ENCODE measurements at regions not wholly inside any gene's neighbourhood (a gene's known extent, or its start where the extent isn't known, plus 50 kb on each side); places are given as distances from the start of the nearest gene placed in this dataset.

DNA sequence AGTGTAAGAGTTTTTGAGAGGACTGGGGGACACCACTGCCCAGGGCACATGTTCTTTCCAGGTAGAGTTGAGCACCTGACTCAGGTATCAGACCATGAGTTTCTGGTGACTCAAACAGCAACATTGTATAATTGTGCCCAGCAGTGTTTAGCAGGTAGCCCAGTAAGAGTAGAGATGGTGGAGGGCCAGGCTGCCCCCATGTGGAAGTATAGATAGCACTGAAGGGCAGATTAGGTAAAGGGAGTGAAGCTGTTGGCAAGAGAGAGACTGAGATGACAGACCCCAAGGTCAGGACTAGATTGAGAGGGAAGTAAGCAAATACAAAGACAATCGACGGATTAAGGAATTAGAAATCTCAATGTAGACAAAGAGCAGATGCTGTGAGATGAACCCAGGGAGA lies 74.6 kb downstream of the TRIM42 start:
- peaks cover 15% of the 10 kb centered on the region for H3K4me1 Mint-ChIP-seq (ENCODE audit: low read depth)
- no peak for DNase-seq (ENCODE audit: low spot score)
- no peaks in the 10 kb centered on the region for H3K36me3 Mint-ChIP-seq (ENCODE audit: low read depth)
- peaks cover 32% of the 10 kb centered on the region for H3K27me3 Mint-ChIP-seq (ENCODE audit: low read depth)
- H3K9me3 Mint-ChIP-seq = no peaks in the 10 kb centered on the region
- no peak overlapping the region for H3K4me3 Mint-ChIP-seq
- no peak overlapping the region for H3K27ac Mint-ChIP-seq

DNA sequence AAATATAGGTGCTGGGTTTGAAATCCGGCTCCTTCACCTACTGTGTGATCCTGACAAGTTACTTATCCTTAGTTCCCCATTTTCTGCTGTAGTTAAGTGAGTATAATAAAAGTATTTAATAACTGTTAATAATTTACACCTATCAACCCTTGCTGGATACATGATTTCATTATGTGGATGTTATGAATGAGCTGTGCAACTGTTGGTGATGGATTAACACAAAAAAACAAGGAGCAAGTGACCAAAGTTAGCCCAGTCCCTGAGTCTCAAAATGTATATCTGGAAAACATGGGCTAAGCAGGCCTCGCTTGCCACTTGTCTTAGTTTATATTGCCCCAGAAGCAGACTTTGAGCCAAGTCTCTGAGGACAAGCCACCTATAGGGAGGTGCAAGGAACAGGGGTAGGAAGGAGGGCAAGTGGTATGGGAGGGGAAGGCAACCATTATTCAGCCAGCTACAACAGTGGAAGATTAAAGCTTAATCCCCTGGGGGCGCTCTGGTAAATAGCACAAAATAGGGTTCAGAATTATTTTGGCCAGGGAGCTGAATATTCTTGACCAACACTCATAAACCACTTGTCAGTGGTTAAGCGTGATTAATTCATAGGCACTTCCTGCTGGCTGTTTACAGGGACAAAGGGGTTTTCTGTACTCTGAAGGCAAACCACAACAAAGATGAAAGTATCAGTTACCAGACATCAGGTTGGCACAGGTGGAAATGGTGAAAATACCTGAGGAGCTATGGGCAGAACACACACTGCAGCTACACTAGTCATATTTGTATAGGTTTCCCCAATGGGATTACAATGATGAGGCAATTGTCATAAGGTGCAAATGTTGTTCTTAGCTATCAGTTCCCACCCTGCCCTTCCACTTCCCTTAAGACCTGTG lies 76.2 kb downstream of the TRIM42 start:
- no peak overlapping the region for H3K4me3 Mint-ChIP-seq
- no peaks in the 10 kb centered on the region for H3K9me3 Mint-ChIP-seq
- peaks cover 34% of the 10 kb centered on the region for H3K27me3 Mint-ChIP-seq (ENCODE audit: low read depth)
- H3K4me1 Mint-ChIP-seq (ENCODE audit: low read depth) = peaks cover 15% of the 10 kb centered on the region
- no peak for DNase-seq (ENCODE audit: low spot score)
- H3K36me3 Mint-ChIP-seq (ENCODE audit: low read depth) = no peaks in the 10 kb centered on the region
- H3K27ac Mint-ChIP-seq = no peak overlapping the region

DNA sequence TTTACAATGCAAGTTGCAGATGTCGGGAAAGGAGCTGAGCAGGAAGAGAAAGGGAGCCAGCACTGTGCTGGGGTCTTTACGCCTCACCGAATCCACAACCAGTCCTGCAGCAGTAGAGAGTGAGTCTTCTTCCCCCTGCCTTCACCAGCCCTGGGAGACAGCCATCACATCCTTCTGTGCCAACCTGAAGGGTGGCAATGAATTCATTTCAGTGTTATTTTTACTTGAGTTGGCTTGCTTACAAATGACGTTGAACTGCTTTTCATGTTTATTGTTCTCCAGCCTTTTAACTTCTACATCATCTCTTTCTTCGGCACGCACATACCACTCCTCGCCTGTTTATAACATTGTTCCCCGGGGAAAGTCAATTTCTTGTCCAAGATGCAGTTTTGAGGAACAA lies 77.1 kb downstream of the TRIM42 start:
- H3K36me3 Mint-ChIP-seq (ENCODE audit: low read depth) = no peaks in the 10 kb centered on the region
- H3K27me3 Mint-ChIP-seq (ENCODE audit: low read depth) = peaks cover 32% of the 10 kb centered on the region
- DNase-seq (ENCODE audit: low spot score) = no peak
- H3K4me1 Mint-ChIP-seq (ENCODE audit: low read depth) = peaks cover 16% of the 10 kb centered on the region
- no peak overlapping the region for H3K27ac Mint-ChIP-seq
- no peak overlapping the region for H3K4me3 Mint-ChIP-seq
- no peaks in the 10 kb centered on the region for H3K9me3 Mint-ChIP-seq

DNA sequence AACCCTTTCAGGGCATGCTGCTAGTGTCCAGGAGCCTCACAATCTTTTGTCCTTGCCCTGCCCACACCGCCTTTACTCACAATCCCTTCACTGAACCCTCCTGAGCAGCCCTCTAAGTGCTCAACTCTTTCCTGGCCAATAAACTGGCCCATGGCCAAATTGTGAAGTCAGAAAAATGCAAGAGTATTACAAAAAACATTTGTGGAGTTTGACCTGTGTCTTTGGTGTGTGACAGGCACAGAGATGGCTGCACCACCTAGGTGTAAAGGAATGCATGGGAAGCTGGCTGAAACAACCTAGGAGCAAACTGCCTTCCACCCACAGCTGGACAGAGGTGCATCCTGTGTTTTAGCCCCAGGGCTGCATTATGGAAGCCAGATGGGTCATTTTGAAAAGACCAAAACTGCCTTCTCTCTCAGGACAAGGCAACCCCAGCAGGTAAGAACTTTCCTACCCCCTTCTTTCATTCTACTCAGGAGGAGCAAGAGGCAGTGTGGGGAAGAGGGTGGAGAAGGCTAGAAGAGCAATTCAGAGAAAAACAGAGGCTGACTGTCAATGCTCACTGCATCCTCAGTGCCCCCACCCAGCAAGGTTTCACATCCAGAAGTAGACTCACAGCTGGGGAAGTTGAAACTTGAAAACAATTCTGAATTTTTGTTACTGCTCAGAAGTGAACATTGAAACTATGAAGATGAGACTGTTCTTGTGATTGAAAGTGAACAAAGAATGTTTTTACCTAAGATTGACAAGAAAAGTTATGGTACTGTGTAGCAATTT lies 78.6 kb downstream of the TRIM42 start:
- Mint-ChIP-seq H3K27ac (no peak overlapping the region), H3K27me3 (ENCODE audit: low read depth) (peaks cover 27% of the 10 kb centered on the region), H3K4me3 (no peak overlapping the region), H3K9me3 (no peaks in the 10 kb centered on the region), H3K4me1 (ENCODE audit: low read depth) (peaks cover 16% of the 10 kb centered on the region), H3K36me3 (ENCODE audit: low read depth) (no peaks in the 10 kb centered on the region)
- no peak for DNase-seq (ENCODE audit: low spot score)

DNA sequence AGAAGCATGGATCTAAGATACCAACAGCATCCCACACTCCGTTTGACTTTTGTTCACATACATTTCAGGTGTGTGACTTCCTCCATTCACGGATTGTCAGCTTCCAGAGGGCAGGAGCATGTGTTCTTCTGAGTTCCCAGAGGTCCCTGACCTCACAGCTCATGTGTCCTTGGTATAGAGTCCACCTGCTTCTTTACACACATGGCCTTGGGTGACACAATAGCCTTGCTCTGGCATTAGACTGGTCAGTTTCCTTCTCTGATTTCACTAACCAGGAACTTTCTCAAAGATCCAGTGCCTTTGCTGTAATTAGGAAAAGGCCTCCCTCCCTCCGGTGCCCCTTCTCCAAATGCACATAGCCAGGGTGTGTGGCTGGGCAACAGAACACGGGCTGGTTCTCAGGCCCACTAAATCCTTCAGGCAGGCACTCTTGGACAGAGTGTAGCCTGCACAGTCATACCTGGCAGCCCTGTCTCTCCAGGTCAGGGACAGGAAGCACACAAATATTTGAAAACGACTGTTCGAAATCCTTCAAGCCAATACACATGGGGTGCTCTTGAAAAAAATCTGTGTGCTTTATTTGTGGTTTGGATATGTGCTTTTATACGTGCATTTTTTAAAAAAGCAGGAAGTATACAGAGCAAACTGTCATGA lies 81.1 kb downstream of the TRIM42 start:
- DNase-seq (ENCODE audit: low spot score) = no peak
- Mint-ChIP-seq H3K4me3 (no peak overlapping the region), H3K27me3 (ENCODE audit: low read depth) (peaks cover 19% of the 10 kb centered on the region), H3K27ac (no peak overlapping the region), H3K4me1 (ENCODE audit: low read depth) (peaks cover 16% of the 10 kb centered on the region), H3K36me3 (ENCODE audit: low read depth) (no peaks in the 10 kb centered on the region), H3K9me3 (no peaks in the 10 kb centered on the region)

DNA sequence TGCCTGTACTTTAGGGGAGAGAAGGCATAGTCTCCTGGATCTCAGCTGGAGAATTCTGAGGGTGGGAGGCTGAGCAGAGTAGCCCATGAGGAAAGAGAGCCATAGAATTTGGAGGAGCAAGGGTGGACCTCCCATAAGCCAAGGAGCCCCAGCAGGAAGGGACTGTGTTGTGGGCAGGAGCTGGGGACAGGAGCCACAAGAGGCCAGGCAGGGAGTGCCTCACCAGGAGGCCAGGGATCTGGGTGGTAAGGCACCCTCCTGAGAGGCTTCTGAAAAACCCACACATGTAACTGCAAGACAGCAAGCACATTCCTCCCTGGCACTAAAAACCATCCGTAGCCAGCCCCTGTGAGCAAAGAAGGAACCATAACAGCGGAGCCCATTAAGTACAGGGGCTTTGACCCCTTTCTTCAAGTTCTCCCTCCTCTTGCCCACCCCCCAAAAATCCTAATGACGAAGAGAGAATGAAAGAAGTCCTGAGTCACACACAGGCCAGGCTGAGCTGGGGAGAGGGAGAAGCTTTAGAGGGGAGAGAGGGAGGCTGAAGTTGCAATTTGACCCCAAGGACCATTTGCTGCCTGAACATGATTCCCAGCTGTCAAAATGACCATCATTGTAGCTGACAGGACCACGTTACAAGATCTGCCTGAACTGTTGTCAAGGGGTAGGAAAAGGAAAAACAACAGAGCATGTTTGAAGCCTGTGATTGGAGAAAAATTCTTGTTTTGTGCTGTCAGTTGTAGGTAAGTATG lies 82.6 kb downstream of the TRIM42 start:
- H3K27me3 Mint-ChIP-seq (ENCODE audit: low read depth) = peaks cover 22% of the 10 kb centered on the region
- no peak overlapping the region for H3K27ac Mint-ChIP-seq
- no peak for DNase-seq (ENCODE audit: low spot score)
- H3K36me3 Mint-ChIP-seq (ENCODE audit: low read depth) = no peaks in the 10 kb centered on the region
- H3K4me3 Mint-ChIP-seq = no peak overlapping the region
- H3K9me3 Mint-ChIP-seq = no peaks in the 10 kb centered on the region
- peaks cover 12% of the 10 kb centered on the region for H3K4me1 Mint-ChIP-seq (ENCODE audit: low read depth)

DNA sequence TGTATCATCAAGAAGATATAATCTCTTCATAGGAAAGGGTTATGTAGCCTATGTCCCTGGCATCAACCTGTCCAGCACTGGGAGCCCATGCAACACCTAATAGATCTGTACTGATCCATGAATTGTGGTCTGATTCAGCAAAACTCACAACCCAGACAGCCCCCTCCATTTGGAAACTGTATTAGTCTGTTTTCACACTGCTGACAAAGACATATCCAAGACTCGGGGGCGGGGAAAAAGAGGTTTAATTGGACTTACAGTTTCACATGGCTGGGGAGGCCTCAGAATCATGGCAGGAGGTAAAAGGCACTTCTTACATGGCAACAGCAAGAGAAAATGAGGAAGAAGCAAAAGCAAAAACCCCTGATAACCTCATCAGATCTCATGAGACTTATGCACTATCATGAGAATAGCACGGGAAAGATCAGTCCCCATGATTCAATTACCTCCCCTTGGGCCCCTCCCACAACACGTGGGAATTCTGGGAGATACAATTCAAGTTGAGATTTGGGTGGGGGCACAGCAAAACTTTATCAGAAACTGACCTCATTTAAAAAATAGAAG lies 83.3 kb downstream of the TRIM42 start:
- no peaks in the 10 kb centered on the region for H3K36me3 Mint-ChIP-seq (ENCODE audit: low read depth)
- no peak for DNase-seq (ENCODE audit: low spot score)
- no peak overlapping the region for H3K27ac Mint-ChIP-seq
- no peaks in the 10 kb centered on the region for H3K9me3 Mint-ChIP-seq
- no peak overlapping the region for H3K4me3 Mint-ChIP-seq
- peaks cover 15% of the 10 kb centered on the region for H3K4me1 Mint-ChIP-seq (ENCODE audit: low read depth)
- H3K27me3 Mint-ChIP-seq (ENCODE audit: low read depth) = peaks cover 20% of the 10 kb centered on the region

DNA sequence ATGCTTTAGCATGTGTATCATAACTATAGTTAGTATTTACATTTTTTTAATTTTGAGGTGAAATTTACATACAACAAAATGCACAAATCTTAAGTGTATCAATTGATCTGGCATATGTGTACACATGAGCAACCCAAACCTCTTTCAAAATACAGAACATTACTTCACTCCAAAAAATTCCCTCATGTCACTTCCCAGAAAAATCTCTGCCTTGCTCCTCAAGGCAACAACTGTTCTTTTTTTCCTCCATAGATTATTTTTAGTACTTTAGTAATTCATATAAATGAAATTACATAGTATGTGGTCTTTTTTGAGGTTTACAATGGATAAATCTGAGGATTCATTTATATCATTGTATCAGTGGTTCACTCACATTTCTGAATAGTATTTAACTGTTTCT lies 84.9 kb downstream of the TRIM42 start:
- H3K9me3 Mint-ChIP-seq = no peaks in the 10 kb centered on the region
- no peak for DNase-seq (ENCODE audit: low spot score)
- peaks cover 10% of the 10 kb centered on the region for H3K4me1 Mint-ChIP-seq (ENCODE audit: low read depth)
- no peak overlapping the region for H3K4me3 Mint-ChIP-seq
- no peaks in the 10 kb centered on the region for H3K36me3 Mint-ChIP-seq (ENCODE audit: low read depth)
- no peak overlapping the region for H3K27ac Mint-ChIP-seq
- peaks cover 12% of the 10 kb centered on the region for H3K27me3 Mint-ChIP-seq (ENCODE audit: low read depth)

DNA sequence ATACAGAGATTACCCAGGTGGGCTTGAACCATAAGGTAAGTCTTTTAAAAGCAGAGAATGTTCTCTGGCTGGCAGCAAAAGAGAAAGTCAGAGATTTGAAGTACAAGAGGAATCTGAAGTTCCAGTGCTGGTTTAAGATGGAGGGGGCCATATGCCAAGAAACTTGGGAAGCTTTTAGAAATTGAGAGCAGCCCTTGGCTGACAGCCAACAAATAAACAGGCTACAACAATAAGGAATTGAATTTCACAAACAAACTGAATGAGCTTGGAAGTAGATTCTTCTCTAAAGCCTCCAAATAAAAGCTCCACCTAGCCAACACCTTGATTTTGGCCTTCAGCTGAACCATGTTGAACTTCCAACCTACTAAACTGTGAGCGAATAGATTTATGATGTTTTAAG lies 85.7 kb downstream of the TRIM42 start:
- Mint-ChIP-seq H3K27me3 (ENCODE audit: low read depth) (peaks cover 13% of the 10 kb centered on the region), H3K9me3 (no peaks in the 10 kb centered on the region), H3K4me3 (no peak overlapping the region), H3K4me1 (ENCODE audit: low read depth) (peaks cover 10% of the 10 kb centered on the region), H3K27ac (no peak overlapping the region), H3K36me3 (ENCODE audit: low read depth) (no peaks in the 10 kb centered on the region)
- DNase-seq (ENCODE audit: low spot score) = no peak

DNA sequence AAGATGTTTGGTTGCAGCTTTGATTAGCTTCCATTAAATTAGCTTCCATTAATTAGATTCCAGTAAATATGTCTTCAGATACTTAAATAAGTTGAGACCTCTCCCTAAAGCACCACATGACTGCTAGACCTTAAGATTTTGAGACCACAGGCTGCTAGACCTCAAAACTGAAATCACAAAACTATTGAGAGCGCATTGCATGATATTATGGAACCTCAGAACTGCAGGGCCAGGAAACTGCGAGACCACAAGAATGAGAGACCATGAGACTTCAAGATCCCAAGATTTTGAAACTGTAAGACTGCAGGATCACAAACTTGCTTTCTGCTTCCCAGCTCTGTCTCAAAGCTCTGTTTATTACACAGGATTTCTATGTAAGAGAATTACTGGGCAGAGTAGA lies 87.4 kb downstream of the TRIM42 start:
- DNase-seq (ENCODE audit: low spot score) = no peak
- Mint-ChIP-seq H3K36me3 (ENCODE audit: low read depth) (no peaks in the 10 kb centered on the region), H3K27me3 (ENCODE audit: low read depth) (peaks cover 15% of the 10 kb centered on the region), H3K4me3 (no peak overlapping the region), H3K4me1 (ENCODE audit: low read depth) (peaks cover 8% of the 10 kb centered on the region), H3K9me3 (no peaks in the 10 kb centered on the region), H3K27ac (no peak overlapping the region)

DNA sequence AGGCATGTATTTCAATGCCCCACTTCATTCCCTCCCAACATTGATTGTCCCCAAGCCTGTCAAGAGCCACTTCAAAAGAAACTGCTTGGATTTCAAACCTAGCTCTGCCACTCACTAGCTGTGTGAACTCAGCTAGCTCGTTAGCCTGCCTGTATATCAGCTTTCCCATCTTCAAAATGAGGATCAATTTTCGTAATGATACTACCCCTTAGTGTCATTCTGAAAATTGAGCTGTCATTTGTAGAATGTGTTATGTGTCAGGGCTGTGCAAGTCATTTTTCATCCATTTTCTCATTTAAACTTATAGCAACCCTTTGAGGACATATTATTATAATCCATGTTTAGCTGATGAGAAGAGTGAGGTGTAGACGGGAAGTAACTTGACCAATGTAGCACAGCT lies 88.6 kb downstream of the TRIM42 start:
- no peak for DNase-seq (ENCODE audit: low spot score)
- H3K9me3 Mint-ChIP-seq = no peaks in the 10 kb centered on the region
- H3K4me1 Mint-ChIP-seq (ENCODE audit: low read depth) = peaks cover 8% of the 10 kb centered on the region
- no peak overlapping the region for H3K27ac Mint-ChIP-seq
- H3K36me3 Mint-ChIP-seq (ENCODE audit: low read depth) = no peaks in the 10 kb centered on the region
- H3K4me3 Mint-ChIP-seq = no peak overlapping the region
- H3K27me3 Mint-ChIP-seq (ENCODE audit: low read depth) = peaks cover 15% of the 10 kb centered on the region

DNA sequence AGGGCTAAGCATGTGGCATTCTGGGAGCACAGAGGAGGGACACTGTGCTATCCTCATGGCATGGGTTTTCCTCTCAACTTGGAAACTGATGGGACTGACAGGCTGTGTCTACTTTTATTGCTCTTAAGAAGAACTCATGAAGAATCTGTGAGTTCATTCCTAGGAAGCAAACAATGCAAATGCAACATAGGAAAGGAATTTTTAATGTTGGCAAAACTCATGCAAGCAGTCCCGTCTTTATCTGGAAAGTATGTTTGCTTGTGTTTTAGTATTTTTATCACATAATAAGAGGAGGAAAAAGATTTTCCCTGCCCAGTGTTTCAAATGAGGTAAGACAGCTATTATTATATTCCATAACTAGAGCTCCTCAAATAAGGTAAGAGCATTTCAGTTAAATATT lies 89.7 kb downstream of the TRIM42 start:
- H3K9me3 Mint-ChIP-seq = no peaks in the 10 kb centered on the region

DNA sequence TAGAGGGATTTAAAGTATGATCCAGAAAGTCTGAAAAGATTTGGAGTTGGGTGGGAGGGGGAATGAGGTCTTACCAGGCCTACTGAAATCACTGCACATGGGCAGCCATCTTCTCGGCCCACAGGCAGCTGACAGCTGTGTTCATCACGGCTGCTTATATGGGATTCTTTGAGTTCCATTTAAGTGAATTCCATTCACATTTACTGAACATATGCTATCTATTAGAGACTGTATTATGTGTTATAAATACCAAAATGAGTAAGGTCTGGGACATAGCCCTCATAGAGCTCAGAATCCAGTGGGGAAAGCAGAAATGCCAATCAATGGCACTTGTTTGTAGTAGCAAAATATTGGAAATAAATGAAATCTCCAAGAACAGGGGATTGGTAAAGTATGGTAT lies 91.1 kb downstream of the TRIM42 start:
- peaks cover 8% of the 10 kb centered on the region for H3K4me1 Mint-ChIP-seq (ENCODE audit: low read depth)
- no peaks in the 10 kb centered on the region for H3K36me3 Mint-ChIP-seq (ENCODE audit: low read depth)
- H3K9me3 Mint-ChIP-seq = no peaks in the 10 kb centered on the region
- no peak overlapping the region for H3K27ac Mint-ChIP-seq
- H3K27me3 Mint-ChIP-seq (ENCODE audit: low read depth) = peaks cover 14% of the 10 kb centered on the region
- no peak for DNase-seq (ENCODE audit: low spot score)
- H3K4me3 Mint-ChIP-seq = no peak overlapping the region

More for the DNA sequence above, 89.7 kb downstream of the TRIM42 start:
- no peaks in the 10 kb centered on the region for H3K36me3 Mint-ChIP-seq (ENCODE audit: low read depth)
- no peak for DNase-seq (ENCODE audit: low spot score)
- H3K4me3 Mint-ChIP-seq = no peak overlapping the region
- H3K4me1 Mint-ChIP-seq (ENCODE audit: low read depth) = peaks cover 8% of the 10 kb centered on the region
- peaks cover 16% of the 10 kb centered on the region for H3K27me3 Mint-ChIP-seq (ENCODE audit: low read depth)
- no peak overlapping the region for H3K27ac Mint-ChIP-seq

All from T-helper 2 cell treated with Interferon-gamma antibody and Interleukin-4, amounts not matched to agents 5 μg/mL and 100 μg/mL, for 36 hours (primary cell).